ENCODE measurements at regions not wholly inside any gene's neighbourhood (a gene's known extent, or its start where the extent isn't known, plus 50 kb on each side); places are given as distances from the start of the nearest gene placed in this dataset.
"Not testable (repeated sequence)": the region's sequence is repeated elsewhere in the genome, so short reads cannot be mapped to it uniquely, and the experiment has no call there.

GRCh38 chr6:170057961-170058877, 232.7 kb downstream of the DLL1 start:
- H3K9me2 ChIP-seq (ENCODE audit: insufficient read depth): no peaks in the 10 kb centered on the region
- no peak overlapping the region for H3K4me3 ChIP-seq
- no peaks in the 10 kb centered on the region for H3F3A ChIP-seq (ENCODE audit: insufficient read depth)
- no peaks in the 10 kb centered on the region for H3K27me3 ChIP-seq (replicated peaks; ENCODE audit: insufficient read depth)
- H3K9ac ChIP-seq: no peak overlapping the region
- no peak overlapping the region for H2AFZ ChIP-seq
- 81 to 84% methylated on average over 33 to 40 of the region's 40 CpGs for WGBS, 2 experiments (ENCODE audit: low coverage in 1 of 2, low lambda C conversion rate in 2 of 2, missing lambda C conversion rate in 2 of 2)
- no peaks in the 10 kb centered on the region for H3K4me1 ChIP-seq (ENCODE audit: insufficient read depth)
- no peak overlapping the region for H3K4me2 ChIP-seq (ENCODE audit: unreplicated experiment)
- H3K27ac ChIP-seq: no peak overlapping the region
- no peak for DNase-seq
- no peaks in the 10 kb centered on the region for H3K36me3 ChIP-seq (ENCODE audit: low read depth)
- H4K20me1 ChIP-seq (ENCODE audit: insufficient read depth): no peaks in the 10 kb centered on the region
- H3K9me3 ChIP-seq (ENCODE audit: low read depth): no peaks in the 10 kb centered on the region
- no peak for TF ChIP-seq EZH2 (IDR thresholded peaks at IDR 0.05; ENCODE audit: insufficient read depth, poor library complexity, severe bottlenecking)
- TF ChIP-seq EZH2phosphoT487 (IDR thresholded peaks at IDR 0.05; ENCODE audit: insufficient read depth, low read depth): no peak
- in situ Hi-C loops (cut with MboI): no loop called here
- H3K79me2 ChIP-seq (ENCODE audit: insufficient read depth): no peaks in the 10 kb centered on the region

- no peaks in the 10 kb centered on the region for H3F3A ChIP-seq (ENCODE audit: insufficient read depth)
- no peak overlapping the region for H3K4me2 ChIP-seq (ENCODE audit: unreplicated experiment)
- no peak for TF ChIP-seq EZH2 (IDR thresholded peaks at IDR 0.05; ENCODE audit: insufficient read depth, poor library complexity, severe bottlenecking)
- no peak for TF ChIP-seq EZH2phosphoT487 (IDR thresholded peaks at IDR 0.05; ENCODE audit: insufficient read depth, low read depth)
- in situ Hi-C loops (cut with MboI): no loop called here
- H3K36me3 ChIP-seq (ENCODE audit: low read depth): no peaks in the 10 kb centered on the region
- H3K27me3 ChIP-seq (replicated peaks; ENCODE audit: insufficient read depth): no peaks in the 10 kb centered on the region
- H3K9ac ChIP-seq: no peak overlapping the region
- H3K27ac ChIP-seq: no peak overlapping the region
- H3K79me2 ChIP-seq (ENCODE audit: insufficient read depth): no peaks in the 10 kb centered on the region
- DNase-seq: no peak
- no peak overlapping the region for H3K4me3 ChIP-seq
- H3K9me3 ChIP-seq (ENCODE audit: low read depth): no peaks in the 10 kb centered on the region
- 75 to 76% methylated on average over 12 to 16 of the region's 16 CpGs for WGBS, 2 experiments (ENCODE audit: low coverage in 1 of 2, low lambda C conversion rate in 2 of 2, missing lambda C conversion rate in 2 of 2)
- no peaks in the 10 kb centered on the region for H3K4me1 ChIP-seq (ENCODE audit: insufficient read depth)
- no peaks in the 10 kb centered on the region for H4K20me1 ChIP-seq (ENCODE audit: insufficient read depth)
- no peaks in the 10 kb centered on the region for H3K9me2 ChIP-seq (ENCODE audit: insufficient read depth)
- no peak overlapping the region for H2AFZ ChIP-seq
Measured at GRCh38 chr6:170057034-170057734, 233.7 kb downstream of the DLL1 start.

GRCh38 chr6:170056278-170056711, 234.6 kb downstream of the DLL1 start:
- no peak for DNase-seq
- no peak overlapping the region for H3K9ac ChIP-seq
- in situ Hi-C loops (cut with MboI): no loop called here
- H3K27ac ChIP-seq: no peak overlapping the region
- H3K9me3 ChIP-seq (ENCODE audit: low read depth): no peaks in the 10 kb centered on the region
- no peaks in the 10 kb centered on the region for H4K20me1 ChIP-seq (ENCODE audit: insufficient read depth)
- no peak overlapping the region for H3K4me3 ChIP-seq
- H3K4me1 ChIP-seq (ENCODE audit: insufficient read depth): no peaks in the 10 kb centered on the region
- no peaks in the 10 kb centered on the region for H3F3A ChIP-seq (ENCODE audit: insufficient read depth)
- TF ChIP-seq EZH2 (IDR thresholded peaks at IDR 0.05; ENCODE audit: insufficient read depth, poor library complexity, severe bottlenecking) (no peak), EZH2phosphoT487 (IDR thresholded peaks at IDR 0.05; ENCODE audit: insufficient read depth, low read depth) (no peak)
- H3K79me2 ChIP-seq (ENCODE audit: insufficient read depth): no peaks in the 10 kb centered on the region
- no peak overlapping the region for H3K4me2 ChIP-seq (ENCODE audit: unreplicated experiment)
- 82 to 85% methylated on average over 11 of the region's 11 CpGs for WGBS, 2 experiments (ENCODE audit: low coverage in 1 of 2, low lambda C conversion rate in 2 of 2, missing lambda C conversion rate in 2 of 2)
- no peaks in the 10 kb centered on the region for H3K9me2 ChIP-seq (ENCODE audit: insufficient read depth)
- H3K36me3 ChIP-seq (ENCODE audit: low read depth): no peaks in the 10 kb centered on the region
- no peak overlapping the region for H2AFZ ChIP-seq
- H3K27me3 ChIP-seq (replicated peaks; ENCODE audit: insufficient read depth): no peaks in the 10 kb centered on the region

- H3K4me3 ChIP-seq; H3F3A ChIP-seq (ENCODE audit: insufficient read depth); H3K4me1 ChIP-seq (ENCODE audit: insufficient read depth); H3K4me2 ChIP-seq (ENCODE audit: unreplicated experiment); H3K9me2 ChIP-seq (ENCODE audit: insufficient read depth); DNase-seq; H3K79me2 ChIP-seq (ENCODE audit: insufficient read depth); H3K36me3 ChIP-seq (ENCODE audit: low read depth); H3K9ac ChIP-seq; H4K20me1 ChIP-seq (ENCODE audit: insufficient read depth); H3K9me3 ChIP-seq (ENCODE audit: low read depth); in situ Hi-C loops (cut with MboI); H3K27me3 ChIP-seq (replicated peaks; ENCODE audit: insufficient read depth); H3K27ac ChIP-seq; H2AFZ ChIP-seq: not testable (repeated sequence)
- WGBS, 2 experiments (ENCODE audit: low coverage in 1 of 2, low lambda C conversion rate in 2 of 2, missing lambda C conversion rate in 2 of 2): 81 to 83% methylated on average over 12 to 14 of the region's 14 CpGs
Measured at GRCh38 chr6:170055797-170056196, 235.1 kb downstream of the DLL1 start.
